ENCODE measurements at regions not wholly inside any gene's neighbourhood (a gene's known extent, or its start where the extent isn't known, plus 50 kb on each side); places are given as distances from the start of the nearest gene placed in this dataset.

DNA sequence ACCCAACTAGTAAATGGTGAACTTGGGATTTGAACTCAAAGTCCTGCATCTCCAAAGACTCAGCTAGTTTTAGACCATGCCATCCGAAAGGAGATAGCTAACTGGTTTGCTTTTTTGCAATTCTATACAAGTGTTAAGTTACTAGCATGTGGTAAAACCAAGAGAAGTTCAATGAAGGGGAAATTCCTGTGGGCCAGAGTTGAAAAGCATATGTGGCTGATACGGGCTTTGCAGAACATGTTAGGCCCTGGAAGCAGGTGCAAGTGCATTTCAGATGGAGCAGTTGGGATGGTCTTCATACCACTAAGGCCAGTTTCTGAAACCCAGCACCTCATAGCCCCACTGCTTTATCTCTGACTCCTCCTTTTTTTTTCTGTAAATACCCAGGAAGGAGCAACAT, 620.9 kb downstream of the PLPP3 start:
- Mint-ChIP-seq H3K27ac (no peak overlapping the region), H3K4me3 (no peak overlapping the region), H3K4me1 (peaks cover 9% of the 10 kb centered on the region), H3K9me3 (no peaks in the 10 kb centered on the region), H3K27me3 (ENCODE audit: low read depth) (no peaks in the 10 kb centered on the region), H3K36me3 (no peaks in the 10 kb centered on the region)
- DNase-seq (ENCODE audit: low spot score), result no peak
- no peak for ATAC-seq
- TF ChIP-seq, protein P1, sequence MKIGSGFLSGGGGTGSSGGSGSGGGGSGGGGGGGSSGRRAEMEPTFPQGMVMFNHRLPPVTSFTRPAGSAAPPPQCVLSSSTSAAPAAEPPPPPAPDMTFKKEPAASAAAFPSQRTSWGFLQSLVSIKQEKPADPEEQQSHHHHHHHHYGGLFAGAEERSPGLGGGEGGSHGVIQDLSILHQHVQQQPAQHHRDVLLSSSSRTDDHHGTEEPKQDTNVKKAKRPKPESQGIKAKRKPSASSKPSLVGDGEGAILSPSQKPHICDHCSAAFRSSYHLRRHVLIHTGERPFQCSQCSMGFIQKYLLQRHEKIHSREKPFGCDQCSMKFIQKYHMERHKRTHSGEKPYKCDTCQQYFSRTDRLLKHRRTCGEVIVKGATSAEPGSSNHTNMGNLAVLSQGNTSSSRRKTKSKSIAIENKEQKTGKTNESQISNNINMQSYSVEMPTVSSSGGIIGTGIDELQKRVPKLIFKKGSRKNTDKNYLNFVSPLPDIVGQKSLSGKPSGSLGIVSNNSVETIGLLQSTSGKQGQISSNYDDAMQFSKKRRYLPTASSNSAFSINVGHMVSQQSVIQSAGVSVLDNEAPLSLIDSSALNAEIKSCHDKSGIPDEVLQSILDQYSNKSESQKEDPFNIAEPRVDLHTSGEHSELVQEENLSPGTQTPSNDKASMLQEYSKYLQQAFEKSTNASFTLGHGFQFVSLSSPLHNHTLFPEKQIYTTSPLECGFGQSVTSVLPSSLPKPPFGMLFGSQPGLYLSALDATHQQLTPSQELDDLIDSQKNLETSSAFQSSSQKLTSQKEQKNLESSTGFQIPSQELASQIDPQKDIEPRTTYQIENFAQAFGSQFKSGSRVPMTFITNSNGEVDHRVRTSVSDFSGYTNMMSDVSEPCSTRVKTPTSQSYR (CRISPR knock-in tag; IDR thresholded peaks at IDR 0.05), result no peak
- TF ChIP-seq SMAD3 (CRISPR knock-in tag; IDR thresholded peaks at IDR 0.05; ENCODE audit: borderline replicate concordance), result no peak
- TF ChIP-seq ZBTB21 (CRISPR knock-in tag; IDR thresholded peaks at IDR 0.05; ENCODE audit: borderline replicate concordance), result no peak
- TF ChIP-seq, protein P2, sequence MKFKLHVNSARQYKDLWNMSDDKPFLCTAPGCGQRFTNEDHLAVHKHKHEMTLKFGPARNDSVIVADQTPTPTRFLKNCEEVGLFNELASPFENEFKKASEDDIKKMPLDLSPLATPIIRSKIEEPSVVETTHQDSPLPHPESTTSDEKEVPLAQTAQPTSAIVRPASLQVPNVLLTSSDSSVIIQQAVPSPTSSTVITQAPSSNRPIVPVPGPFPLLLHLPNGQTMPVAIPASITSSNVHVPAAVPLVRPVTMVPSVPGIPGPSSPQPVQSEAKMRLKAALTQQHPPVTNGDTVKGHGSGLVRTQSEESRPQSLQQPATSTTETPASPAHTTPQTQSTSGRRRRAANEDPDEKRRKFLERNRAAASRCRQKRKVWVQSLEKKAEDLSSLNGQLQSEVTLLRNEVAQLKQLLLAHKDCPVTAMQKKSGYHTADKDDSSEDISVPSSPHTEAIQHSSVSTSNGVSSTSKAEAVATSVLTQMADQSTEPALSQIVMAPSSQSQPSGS (CRISPR knock-in tag; IDR thresholded peaks at IDR 0.05; ENCODE audit: borderline replicate concordance, low read depth), result no peak
- TF ChIP-seq, protein P3, sequence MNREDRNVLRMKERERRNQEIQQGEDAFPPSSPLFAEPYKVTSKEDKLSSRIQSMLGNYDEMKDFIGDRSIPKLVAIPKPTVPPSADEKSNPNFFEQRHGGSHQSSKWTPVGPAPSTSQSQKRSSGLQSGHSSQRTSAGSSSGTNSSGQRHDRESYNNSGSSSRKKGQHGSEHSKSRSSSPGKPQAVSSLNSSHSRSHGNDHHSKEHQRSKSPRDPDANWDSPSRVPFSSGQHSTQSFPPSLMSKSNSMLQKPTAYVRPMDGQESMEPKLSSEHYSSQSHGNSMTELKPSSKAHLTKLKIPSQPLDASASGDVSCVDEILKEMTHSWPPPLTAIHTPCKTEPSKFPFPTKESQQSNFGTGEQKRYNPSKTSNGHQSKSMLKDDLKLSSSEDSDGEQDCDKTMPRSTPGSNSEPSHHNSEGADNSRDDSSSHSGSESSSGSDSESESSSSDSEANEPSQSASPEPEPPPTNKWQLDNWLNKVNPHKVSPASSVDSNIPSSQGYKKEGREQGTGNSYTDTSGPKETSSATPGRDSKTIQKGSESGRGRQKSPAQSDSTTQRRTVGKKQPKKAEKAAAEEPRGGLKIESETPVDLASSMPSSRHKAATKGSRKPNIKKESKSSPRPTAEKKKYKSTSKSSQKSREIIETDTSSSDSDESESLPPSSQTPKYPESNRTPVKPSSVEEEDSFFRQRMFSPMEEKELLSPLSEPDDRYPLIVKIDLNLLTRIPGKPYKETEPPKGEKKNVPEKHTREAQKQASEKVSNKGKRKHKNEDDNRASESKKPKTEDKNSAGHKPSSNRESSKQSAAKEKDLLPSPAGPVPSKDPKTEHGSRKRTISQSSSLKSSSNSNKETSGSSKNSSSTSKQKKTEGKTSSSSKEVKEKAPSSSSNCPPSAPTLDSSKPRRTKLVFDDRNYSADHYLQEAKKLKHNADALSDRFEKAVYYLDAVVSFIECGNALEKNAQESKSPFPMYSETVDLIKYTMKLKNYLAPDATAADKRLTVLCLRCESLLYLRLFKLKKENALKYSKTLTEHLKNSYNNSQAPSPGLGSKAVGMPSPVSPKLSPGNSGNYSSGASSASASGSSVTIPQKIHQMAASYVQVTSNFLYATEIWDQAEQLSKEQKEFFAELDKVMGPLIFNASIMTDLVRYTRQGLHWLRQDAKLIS (CRISPR knock-in tag; IDR thresholded peaks at IDR 0.05; ENCODE audit: borderline replicate concordance), result no peak
- TF ChIP-seq, protein P4, sequence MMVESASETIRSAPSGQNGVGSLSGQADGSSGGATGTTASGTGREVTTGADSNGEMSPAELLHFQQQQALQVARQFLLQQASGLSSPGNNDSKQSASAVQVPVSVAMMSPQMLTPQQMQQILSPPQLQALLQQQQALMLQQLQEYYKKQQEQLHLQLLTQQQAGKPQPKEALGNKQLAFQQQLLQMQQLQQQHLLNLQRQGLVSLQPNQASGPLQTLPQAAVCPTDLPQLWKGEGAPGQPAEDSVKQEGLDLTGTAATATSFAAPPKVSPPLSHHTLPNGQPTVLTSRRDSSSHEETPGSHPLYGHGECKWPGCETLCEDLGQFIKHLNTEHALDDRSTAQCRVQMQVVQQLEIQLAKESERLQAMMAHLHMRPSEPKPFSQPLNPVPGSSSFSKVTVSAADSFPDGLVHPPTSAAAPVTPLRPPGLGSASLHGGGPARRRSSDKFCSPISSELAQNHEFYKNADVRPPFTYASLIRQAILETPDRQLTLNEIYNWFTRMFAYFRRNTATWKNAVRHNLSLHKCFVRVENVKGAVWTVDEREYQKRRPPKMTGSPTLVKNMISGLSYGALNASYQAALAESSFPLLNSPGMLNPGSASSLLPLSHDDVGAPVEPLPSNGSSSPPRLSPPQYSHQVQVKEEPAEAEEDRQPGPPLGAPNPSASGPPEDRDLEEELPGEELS (CRISPR knock-in tag; IDR thresholded peaks at IDR 0.05), result no peak
- TF ChIP-seq, protein P5, sequence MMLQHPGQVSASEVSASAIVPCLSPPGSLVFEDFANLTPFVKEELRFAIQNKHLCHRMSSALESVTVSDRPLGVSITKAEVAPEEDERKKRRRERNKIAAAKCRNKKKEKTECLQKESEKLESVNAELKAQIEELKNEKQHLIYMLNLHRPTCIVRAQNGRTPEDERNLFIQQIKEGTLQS (CRISPR knock-in tag; conservative IDR thresholded peaks at IDR 0.05), result no peak
- TF ChIP-seq CREB1 (CRISPR knock-in tag; IDR thresholded peaks at IDR 0.05), result no peak
- TF ChIP-seq, protein P6, sequence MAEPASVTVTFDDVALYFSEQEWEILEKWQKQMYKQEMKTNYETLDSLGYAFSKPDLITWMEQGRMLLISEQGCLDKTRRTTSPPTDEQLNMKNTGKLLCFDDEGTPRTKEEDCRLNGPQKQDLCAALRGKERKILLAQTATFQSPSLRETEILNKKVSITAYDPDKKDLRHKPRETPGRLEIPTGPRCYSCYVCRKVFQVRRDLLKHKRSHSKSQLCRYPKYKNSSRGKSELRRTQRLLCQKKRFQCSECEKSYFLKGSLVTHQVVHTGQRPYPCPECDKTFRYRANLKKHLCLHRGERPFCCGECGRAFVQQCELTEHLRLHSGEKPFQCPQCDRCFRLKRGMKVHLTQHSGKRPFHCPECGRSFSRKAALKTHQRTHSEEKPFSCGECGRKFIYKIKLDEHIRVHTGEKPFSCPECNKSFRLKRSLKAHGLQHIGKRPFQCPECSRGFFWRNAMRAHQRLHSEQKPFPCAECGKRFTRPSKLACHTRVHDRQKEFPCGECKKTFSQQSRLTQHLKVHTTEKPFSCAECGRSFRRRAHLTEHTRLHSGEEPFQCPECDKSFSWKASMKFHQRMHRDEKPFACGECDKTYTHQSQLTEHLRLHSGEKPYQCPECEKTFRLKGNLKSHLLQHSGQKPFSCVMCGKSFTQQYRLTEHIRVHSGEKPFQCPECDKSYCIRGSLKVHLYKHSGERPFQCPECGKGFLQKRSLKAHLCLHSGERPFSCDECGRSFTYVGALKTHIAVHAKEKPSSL (CRISPR knock-in tag; conservative IDR thresholded peaks at IDR 0.05), result no peak
- TF ChIP-seq, protein P7, sequence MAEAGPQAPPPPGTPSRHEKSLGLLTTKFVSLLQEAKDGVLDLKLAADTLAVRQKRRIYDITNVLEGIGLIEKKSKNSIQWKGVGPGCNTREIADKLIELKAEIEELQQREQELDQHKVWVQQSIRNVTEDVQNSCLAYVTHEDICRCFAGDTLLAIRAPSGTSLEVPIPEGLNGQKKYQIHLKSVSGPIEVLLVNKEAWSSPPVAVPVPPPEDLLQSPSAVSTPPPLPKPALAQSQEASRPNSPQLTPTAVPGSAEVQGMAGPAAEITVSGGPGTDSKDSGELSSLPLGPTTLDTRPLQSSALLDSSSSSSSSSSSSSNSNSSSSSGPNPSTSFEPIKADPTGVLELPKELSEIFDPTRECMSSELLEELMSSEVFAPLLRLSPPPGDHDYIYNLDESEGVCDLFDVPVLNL (CRISPR knock-in tag; IDR thresholded peaks at IDR 0.05; ENCODE audit: borderline replicate concordance, low read depth), result no peak
- TF ChIP-seq NR2C2 (CRISPR knock-in tag; IDR thresholded peaks at IDR 0.05), result no peak
- TF ChIP-seq, protein P8, sequence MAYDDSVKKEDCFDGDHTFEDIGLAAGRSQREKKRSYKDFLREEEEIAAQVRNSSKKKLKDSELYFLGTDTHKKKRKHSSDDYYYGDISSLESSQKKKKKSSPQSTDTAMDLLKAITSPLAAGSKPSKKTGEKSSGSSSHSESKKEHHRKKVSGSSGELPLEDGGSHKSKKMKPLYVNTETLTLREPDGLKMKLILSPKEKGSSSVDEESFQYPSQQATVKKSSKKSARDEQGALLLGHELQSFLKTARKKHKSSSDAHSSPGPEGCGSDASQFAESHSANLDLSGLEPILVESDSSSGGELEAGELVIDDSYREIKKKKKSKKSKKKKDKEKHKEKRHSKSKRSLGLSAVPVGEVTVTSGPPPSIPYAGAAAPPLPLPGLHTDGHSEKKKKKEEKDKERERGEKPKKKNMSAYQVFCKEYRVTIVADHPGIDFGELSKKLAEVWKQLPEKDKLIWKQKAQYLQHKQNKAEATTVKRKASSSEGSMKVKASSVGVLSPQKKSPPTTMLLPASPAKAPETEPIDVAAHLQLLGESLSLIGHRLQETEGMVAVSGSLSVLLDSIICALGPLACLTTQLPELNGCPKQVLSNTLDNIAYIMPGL (CRISPR knock-in tag; IDR thresholded peaks at IDR 0.05), result no peak
- ChIA-PET CTCF (no interaction called here), POLR2A (no interaction called here)
